ENCODE measurements at regions not wholly inside any gene's neighbourhood (a gene's known extent, or its start where the extent isn't known, plus 50 kb on each side); places are given as distances from the start of the nearest gene placed in this dataset.

DNA sequence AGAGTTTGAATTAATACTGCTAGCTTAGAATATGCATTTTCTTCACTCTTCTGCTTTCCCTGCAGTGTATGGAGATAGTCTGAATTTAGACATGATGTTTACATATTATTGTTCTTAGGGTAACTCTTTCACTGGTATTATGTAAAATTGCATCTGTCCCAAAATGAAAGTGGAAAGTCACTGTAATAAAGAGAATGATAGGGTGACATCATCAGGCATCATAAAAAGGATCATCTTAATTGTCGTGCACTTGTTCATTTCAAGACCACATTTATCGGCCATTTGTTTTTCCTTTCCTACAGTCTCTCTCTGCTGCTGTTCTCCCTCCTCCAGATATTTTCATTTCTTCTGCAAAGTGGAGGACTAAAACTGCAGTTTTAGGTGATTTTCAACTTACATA lies 61.9 kb upstream of the ZNF281 start:
- Histone ChIP-seq H3K27me3 (replicated peaks; ENCODE audit: insufficient read depth) (no peaks in the 10 kb centered on the region), H3K27ac (no peak overlapping the region), H3K36me3 (no peaks in the 10 kb centered on the region), H3K4me1 (replicated peaks) (no peaks in the 10 kb centered on the region), H3K9me3 (no peaks in the 10 kb centered on the region), H3K4me3 (no peak overlapping the region)
- intact Hi-C loops (cut with DNase I) = no loop called here
- TF ChIP-seq POLR2AphosphoS5 (IDR thresholded peaks at IDR 0.05) (no peak), POLR2A (IDR thresholded peaks at IDR 0.05) (no peak)
- TF ChIP-seq, protein P1, sequence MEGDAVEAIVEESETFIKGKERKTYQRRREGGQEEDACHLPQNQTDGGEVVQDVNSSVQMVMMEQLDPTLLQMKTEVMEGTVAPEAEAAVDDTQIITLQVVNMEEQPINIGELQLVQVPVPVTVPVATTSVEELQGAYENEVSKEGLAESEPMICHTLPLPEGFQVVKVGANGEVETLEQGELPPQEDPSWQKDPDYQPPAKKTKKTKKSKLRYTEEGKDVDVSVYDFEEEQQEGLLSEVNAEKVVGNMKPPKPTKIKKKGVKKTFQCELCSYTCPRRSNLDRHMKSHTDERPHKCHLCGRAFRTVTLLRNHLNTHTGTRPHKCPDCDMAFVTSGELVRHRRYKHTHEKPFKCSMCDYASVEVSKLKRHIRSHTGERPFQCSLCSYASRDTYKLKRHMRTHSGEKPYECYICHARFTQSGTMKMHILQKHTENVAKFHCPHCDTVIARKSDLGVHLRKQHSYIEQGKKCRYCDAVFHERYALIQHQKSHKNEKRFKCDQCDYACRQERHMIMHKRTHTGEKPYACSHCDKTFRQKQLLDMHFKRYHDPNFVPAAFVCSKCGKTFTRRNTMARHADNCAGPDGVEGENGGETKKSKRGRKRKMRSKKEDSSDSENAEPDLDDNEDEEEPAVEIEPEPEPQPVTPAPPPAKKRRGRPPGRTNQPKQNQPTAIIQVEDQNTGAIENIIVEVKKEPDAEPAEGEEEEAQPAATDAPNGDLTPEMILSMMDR (IDR thresholded peaks at IDR 0.05) = no peak
- no peak for DNase-seq (ENCODE audit: low spot score)
- WGBS = 86% methylated on average over 2 of the region's 2 CpGs

DNA sequence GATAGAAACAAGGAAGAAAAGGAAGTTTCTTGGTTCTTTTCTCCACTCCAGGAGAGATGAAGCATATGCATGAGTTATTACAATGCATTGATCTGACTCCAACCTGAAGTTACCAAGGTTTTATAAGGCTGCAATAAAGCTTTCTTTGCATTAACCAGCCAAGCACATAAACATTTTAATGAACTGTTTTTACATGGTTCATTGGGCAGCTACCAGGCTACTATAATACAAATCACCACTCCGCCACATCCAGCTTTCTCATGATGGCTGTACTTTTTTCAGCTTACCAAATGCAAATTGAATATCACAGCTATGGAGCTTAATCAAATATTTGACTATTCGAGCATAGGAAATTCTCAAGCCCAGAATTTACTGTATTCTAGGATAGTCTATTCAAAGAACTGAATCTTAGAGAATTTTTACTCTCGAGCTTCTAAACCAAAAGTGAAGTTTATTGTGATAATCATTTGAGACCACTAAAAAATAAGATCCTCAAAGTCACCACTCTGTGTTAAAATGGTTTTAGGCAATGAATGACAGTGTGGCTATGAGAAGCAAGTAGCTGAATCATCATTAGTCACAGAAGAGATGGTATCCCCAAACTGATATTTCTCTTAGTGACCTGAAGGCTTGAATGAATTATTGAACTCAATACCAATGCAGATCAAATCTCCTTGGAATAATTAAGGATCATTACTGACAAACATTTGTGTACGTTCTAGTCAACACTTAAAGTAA lies 58.6 kb upstream of the ZNF281 start:
- intact Hi-C loops (cut with DNase I) = no loop called here
- no peak overlapping the region for H3K4me3 ChIP-seq

DNA sequence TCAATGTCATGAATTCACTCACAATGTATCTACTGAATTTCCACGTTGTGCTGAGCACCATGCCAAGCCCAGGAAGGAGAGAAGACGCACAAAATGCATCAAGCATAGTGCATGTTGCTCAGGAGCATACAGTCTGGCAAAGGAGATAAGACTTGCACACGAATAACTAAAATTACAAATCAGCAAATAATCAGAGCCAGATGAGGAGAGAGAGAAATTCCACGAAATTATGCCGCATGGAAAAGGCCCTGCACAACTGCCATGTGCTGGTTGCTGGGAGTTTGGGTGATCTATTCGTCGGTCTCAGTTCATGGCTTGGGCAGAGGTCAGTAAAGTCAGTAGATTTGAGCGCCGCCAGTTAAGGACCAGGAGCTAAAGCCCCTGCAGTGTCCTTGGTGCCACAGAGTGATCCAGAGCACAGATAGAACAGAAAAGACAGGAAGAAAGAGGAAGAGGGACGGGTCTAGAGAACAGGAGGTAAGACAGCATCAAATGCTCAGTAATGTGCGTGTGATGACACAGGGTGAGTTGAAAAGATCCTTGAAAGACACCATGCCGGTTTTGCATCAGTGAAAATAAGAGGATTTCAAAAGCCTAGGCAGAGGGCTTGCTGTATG lies 55.1 kb upstream of the ZNF281 start:
- no peak for TF ChIP-seq POLR2A (IDR thresholded peaks at IDR 0.05)
- TF ChIP-seq POLR2AphosphoS5 (IDR thresholded peaks at IDR 0.05) = no peak
- TF ChIP-seq, protein P1 (IDR thresholded peaks at IDR 0.05) = no peak
- H3K27ac ChIP-seq = no peak overlapping the region
- 82% methylated on average over 12 of the region's 12 CpGs for WGBS
- H3K27me3 ChIP-seq (replicated peaks; ENCODE audit: insufficient read depth) = no peaks in the 10 kb centered on the region
- no peaks in the 10 kb centered on the region for H3K4me1 ChIP-seq (replicated peaks)
- DNase-seq (ENCODE audit: low spot score) = no peak
- no peak overlapping the region for H3K4me3 ChIP-seq
- no peaks in the 10 kb centered on the region for H3K9me3 ChIP-seq
- no peaks in the 10 kb centered on the region for H3K36me3 ChIP-seq
- intact Hi-C loops (cut with DNase I) = no loop called here

More for the DNA sequence above, 58.6 kb upstream of the ZNF281 start:
- Histone ChIP-seq H3K36me3 (no peaks in the 10 kb centered on the region), H3K27ac (no peak overlapping the region), H3K9me3 (no peaks in the 10 kb centered on the region), H3K4me1 (replicated peaks) (no peaks in the 10 kb centered on the region), H3K27me3 (replicated peaks; ENCODE audit: insufficient read depth) (no peaks in the 10 kb centered on the region)
- TF ChIP-seq, protein P1 (IDR thresholded peaks at IDR 0.05) = no peak
- TF ChIP-seq POLR2A (IDR thresholded peaks at IDR 0.05) (no peak), POLR2AphosphoS5 (IDR thresholded peaks at IDR 0.05) (no peak)
- no peak for DNase-seq (ENCODE audit: low spot score)
- WGBS = 61% methylated on average over 4 of the region's 4 CpGs

Data from prostate gland (tissue), 2 donors.